Coronary artery (tissue), 2 donors: ENCODE measurements at regions not wholly inside any gene's neighbourhood (a gene's known extent, or its start where the extent isn't known, plus 50 kb on each side); places are given as distances from the start of the nearest gene placed in this dataset.
"Not testable (repeated sequence)": the region's sequence is repeated elsewhere in the genome, so short reads cannot be mapped to it uniquely, and the experiment has no call there.

Experiments used
- DNase-seq: peaks from one replicate; pipeline ENCODE4 v3.0.0-alpha.2; 2017; ENCODE audit warnings: low spot score
- H3K27ac ChIP-seq, 2 donors: fragments of 200-600 bp; sonication (generic); one replicate each; pipeline ENCODE4 v1.5.1; 2016 to 2019
- H3K4me3 ChIP-seq: fragments of 200-600 bp; sonication (generic); 2 replicates; pipeline ENCODE4 v1.5.1; 2016; ENCODE audit warnings: mild to moderate bottlenecking, moderate library complexity
- TF ChIP-seq, protein P1 (sequence below): fragments of 200-600 bp; sonication (generic); IDR thresholded peaks from one replicate; pipeline ENCODE4 v1.5.1; 2019; ENCODE audit warnings: antibody characterized with exemption

DNA sequence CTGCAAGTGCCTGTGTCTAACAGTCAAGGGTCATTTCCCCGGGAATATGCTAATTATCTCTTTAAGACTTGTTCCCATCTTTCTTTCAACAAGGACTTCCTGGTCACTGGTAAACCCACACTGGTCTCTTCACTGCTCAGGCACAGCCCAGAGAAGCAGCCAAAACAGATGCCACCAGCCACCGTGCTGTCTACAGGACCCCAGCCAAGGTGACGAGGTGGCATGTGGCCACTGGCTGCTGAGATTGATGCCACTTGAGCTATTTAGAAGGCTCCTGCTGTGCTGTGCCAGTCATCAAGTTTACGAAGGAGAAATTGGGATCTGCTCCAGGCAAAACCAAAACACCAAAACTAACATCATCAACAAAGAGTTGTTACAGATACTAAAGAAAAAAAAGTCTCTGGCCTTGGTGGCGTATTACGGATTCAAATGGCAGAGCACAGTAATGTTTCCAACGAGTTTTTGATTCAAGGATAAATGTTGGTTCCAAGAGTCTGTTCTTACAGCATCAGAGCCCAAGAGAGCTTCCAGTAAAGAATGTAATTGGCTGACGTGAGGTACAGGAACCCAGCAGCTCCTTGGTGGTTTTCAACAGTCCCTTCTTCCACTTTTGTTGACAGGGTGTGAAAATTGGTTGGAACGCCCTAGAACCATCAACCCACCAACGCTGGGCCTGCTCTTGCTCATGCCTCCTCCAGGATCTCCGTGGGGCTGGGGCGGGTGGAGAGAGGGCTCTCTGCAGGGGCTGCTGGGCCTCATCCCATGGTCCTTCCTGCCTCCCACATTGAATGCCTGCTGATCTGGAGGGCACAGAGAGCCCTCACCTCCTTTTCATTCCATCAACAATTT is 63.7 kb upstream of the ZCCHC2 start:
- H3K27ac ChIP-seq = no peak overlapping the region
- TF ChIP-seq, protein P1, sequence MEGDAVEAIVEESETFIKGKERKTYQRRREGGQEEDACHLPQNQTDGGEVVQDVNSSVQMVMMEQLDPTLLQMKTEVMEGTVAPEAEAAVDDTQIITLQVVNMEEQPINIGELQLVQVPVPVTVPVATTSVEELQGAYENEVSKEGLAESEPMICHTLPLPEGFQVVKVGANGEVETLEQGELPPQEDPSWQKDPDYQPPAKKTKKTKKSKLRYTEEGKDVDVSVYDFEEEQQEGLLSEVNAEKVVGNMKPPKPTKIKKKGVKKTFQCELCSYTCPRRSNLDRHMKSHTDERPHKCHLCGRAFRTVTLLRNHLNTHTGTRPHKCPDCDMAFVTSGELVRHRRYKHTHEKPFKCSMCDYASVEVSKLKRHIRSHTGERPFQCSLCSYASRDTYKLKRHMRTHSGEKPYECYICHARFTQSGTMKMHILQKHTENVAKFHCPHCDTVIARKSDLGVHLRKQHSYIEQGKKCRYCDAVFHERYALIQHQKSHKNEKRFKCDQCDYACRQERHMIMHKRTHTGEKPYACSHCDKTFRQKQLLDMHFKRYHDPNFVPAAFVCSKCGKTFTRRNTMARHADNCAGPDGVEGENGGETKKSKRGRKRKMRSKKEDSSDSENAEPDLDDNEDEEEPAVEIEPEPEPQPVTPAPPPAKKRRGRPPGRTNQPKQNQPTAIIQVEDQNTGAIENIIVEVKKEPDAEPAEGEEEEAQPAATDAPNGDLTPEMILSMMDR = no peak
- H3K4me3 ChIP-seq = no peak overlapping the region
- DNase-seq = no peak

GRCh38 chr18:62460851-62461300 is 61.9 kb upstream of the ZCCHC2 start:
- no peak for DNase-seq
- TF ChIP-seq, protein P1 = no peak
- H3K27ac ChIP-seq = no peak overlapping the region
- H3K4me3 ChIP-seq = no peak overlapping the region

- TF ChIP-seq, protein P1 = no peak
- no peak for DNase-seq
- Histone ChIP-seq H3K27ac (no peak overlapping the region), H3K4me3 (no peak overlapping the region)
These were observed 61.2 kb upstream of the ZCCHC2 start for GRCh38 chr18:62461591-62461990.

DNA sequence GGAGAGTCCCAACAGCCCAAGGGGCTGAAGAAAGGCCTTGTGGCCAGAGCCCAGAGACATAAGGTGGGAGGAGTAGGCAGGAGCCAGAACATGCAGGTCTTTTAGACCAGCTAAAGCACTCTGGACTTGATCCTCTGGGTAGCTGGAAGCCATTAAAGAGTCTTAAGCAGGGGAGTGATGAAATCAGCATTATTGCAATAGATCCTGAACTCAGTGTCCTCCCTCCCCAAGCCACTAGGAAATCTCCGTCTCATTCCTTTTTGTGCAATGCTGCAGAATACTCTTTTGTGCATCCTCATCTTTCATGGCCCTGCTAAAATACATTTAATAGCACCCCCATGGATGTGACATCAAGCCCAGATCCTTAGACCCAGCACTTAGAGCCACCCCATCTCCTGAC is 58.6 kb upstream of the ZCCHC2 start:
- TF ChIP-seq, protein P1 = no peak
- DNase-seq = no peak
- no peak overlapping the region for H3K4me3 ChIP-seq
- H3K27ac ChIP-seq = no peak overlapping the region

DNA sequence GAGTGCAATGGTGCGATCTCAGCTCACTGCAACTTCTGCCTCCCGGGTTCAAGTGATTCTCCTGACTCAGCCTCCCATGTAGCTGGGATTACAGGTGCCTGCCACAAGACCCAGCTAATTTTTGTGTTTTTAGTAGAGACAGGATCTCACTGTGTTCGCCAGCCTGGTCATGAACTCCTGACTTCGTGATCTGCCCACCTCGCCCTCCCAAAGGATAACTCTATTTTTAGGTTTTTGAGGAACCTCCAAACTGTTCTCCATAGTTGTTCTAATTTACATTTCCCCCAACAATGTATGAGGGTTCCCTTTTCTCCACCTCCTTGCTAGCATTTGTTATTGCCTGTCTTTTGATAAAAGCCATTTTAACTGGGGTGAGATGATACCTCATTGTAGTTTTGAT is 53.7 kb upstream of the ZCCHC2 start:
- H3K27ac ChIP-seq, DNase-seq, H3K4me3 ChIP-seq: not testable (repeated sequence)
